ENCODE measurements at regions not wholly inside any gene's neighbourhood (a gene's known extent, or its start where the extent isn't known, plus 50 kb on each side); places are given as distances from the start of the nearest gene placed in this dataset.

GRCh38 chr2:49254401-49254800 is 100.1 kb upstream of the FSHR start:
- TF ChIP-seq CTCF (conservative IDR thresholded peaks at IDR 0.05; ENCODE audit: low read depth in 2 of 2) (no peak), JUNB (IDR thresholded peaks at IDR 0.05; ENCODE audit: unreplicated experiment) (no peak), POLR2AphosphoS5 (IDR thresholded peaks at IDR 0.05; ENCODE audit: low read depth) (no peak), REST (IDR thresholded peaks at IDR 0.05; ENCODE audit: unreplicated experiment) (no peak), ETS1 (IDR thresholded peaks at IDR 0.05) (no peak), CREB1 (CRISPR knock-in tag; IDR thresholded peaks at IDR 0.05; ENCODE audit: low read depth) (no peak), EZH2 (IDR thresholded peaks at IDR 0.05; ENCODE audit: low read depth, unreplicated experiment) (no peak), EZH2phosphoT487 (IDR thresholded peaks at IDR 0.05; ENCODE audit: unreplicated experiment) (no peak), STAT1 (IDR thresholded peaks at IDR 0.05; ENCODE audit: unreplicated experiment) (no peak)

Data from GM23338 (cell line).